Activated CD4-positive, alpha-beta memory T cell treated with anti-CD3 and anti-CD28 coated beads, Interleukin-2, amount 10 ng/mL, durations not matched to agents 7 days and 5 days (primary cell): ENCODE measurements at regions not wholly inside any gene's neighbourhood (a gene's known extent, or its start where the extent isn't known, plus 50 kb on each side); places are given as distances from the start of the nearest gene placed in this dataset.
"Not testable (repeated sequence)": the region's sequence is repeated elsewhere in the genome, so short reads cannot be mapped to it uniquely, and the experiment has no call there.

ENCODE experiments used
- CTCF ChIA-PET: fragments of 350-600 bp; sonication (Branson Sonifier 250); formaldehyde crosslinking; loops from one replicate; lab custom pipeline; 2021; ENCODE audit warnings: antibody characterized with exemption, inconsistent platforms; lab: Charles Lee
- POLR2A ChIA-PET: fragments of 350-600 bp; sonication (Branson Sonifier 250); formaldehyde crosslinking; loops from one replicate; lab custom pipeline; 2021; ENCODE audit warnings: antibody characterized with exemption; lab: Charles Lee
- DNase-seq: peaks from one replicate; pipeline ENCODE4 v3.0.0-alpha.2; 2020
- H3K27ac Mint-ChIP-seq: one replicate; pipeline ENCODE4 v1.8.0; 2021; ENCODE audit warnings: mild to moderate bottlenecking, mixed read lengths
- H3K27me3 Mint-ChIP-seq: one replicate; pipeline ENCODE4 v1.8.0; 2021; ENCODE audit warnings: mixed read lengths
- H3K36me3 Mint-ChIP-seq: one replicate; pipeline ENCODE4 v1.8.0; 2021; ENCODE audit warnings: low read depth, mixed read lengths
- H3K4me1 Mint-ChIP-seq: one replicate; pipeline ENCODE4 v1.8.0; 2021; ENCODE audit warnings: mixed read lengths
- H3K4me3 Mint-ChIP-seq: one replicate; pipeline ENCODE4 v1.8.0; 2021; ENCODE audit warnings: mild to moderate bottlenecking, mixed read lengths
- H3K9me3 Mint-ChIP-seq: one replicate; pipeline ENCODE4 v1.8.0; 2021; ENCODE audit warnings: mixed read lengths

DNA sequence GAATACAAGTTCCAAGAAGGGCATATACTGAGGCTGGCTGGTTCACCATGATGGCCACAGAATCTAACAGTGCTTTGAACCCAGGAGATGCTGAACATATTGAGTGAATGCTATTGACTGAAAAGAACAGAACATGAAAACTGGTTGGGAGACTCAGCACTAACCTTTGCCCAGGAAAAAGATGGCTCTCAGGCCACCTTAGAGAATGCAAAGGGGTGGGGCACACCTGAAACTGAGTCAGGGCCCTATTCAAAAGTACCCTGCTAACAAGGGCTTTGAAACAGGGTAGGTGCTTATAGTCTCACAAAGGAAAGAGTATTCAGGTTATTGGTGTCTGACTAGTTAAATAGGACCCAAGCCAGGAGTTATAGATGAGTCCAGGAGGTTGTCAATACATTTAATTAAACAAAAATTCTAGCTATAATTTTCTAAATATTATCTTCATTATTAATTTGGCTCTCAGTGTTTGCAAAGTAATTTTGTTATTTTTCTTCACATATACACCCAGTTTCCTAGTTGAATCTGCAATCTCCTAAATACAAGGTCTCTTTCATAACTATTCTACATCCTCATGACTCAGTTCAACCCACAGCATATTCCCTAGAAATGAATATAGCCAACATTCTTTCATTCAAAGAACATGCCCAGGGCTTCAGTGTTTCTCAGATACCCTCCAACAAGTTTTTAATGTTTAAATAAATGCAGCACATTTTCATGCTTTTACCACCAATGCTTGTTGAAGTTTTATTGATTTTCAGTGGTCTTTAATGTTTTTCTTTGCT, 144.2 kb upstream of the RAPGEF2 start:
- no peaks in the 10 kb centered on the region for H3K4me1 Mint-ChIP-seq
- ChIA-PET CTCF (no interaction called here), POLR2A (no interaction called here)
- no peak overlapping the region for H3K27ac Mint-ChIP-seq
- H3K9me3 Mint-ChIP-seq: peaks cover 3% of the 10 kb centered on the region
- no peak for DNase-seq
- no peak overlapping the region for H3K4me3 Mint-ChIP-seq
- H3K27me3 Mint-ChIP-seq: peaks cover 9% of the 10 kb centered on the region
- no peaks in the 10 kb centered on the region for H3K36me3 Mint-ChIP-seq

DNA sequence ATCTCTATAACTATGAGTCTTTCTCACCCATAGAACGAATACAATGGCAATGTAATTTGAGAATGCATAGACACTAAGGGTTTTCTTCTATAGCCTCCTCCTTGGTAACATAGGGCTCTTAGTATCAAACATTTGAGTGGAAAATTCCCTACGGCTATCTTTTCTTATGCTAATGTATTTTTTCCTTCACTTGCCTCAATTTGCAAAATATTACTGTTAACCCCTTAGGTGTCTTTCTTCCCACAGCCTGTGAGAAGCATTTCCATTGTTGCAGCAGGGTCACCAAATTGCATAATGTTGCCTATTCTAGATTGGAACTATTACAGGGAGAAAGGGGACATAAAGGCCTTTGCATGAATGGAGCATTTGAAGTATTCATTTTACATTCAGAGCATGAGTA, 140.5 kb upstream of the RAPGEF2 start:
- CTCF ChIA-PET: no interaction called here
- peaks cover 19% of the 10 kb centered on the region for H3K27me3 Mint-ChIP-seq
- no peaks in the 10 kb centered on the region for H3K9me3 Mint-ChIP-seq
- no peak for DNase-seq
- no peak overlapping the region for H3K4me3 Mint-ChIP-seq
- POLR2A ChIA-PET: no interaction called here
- no peak overlapping the region for H3K27ac Mint-ChIP-seq
- no peaks in the 10 kb centered on the region for H3K36me3 Mint-ChIP-seq
- H3K4me1 Mint-ChIP-seq: no peaks in the 10 kb centered on the region

DNA sequence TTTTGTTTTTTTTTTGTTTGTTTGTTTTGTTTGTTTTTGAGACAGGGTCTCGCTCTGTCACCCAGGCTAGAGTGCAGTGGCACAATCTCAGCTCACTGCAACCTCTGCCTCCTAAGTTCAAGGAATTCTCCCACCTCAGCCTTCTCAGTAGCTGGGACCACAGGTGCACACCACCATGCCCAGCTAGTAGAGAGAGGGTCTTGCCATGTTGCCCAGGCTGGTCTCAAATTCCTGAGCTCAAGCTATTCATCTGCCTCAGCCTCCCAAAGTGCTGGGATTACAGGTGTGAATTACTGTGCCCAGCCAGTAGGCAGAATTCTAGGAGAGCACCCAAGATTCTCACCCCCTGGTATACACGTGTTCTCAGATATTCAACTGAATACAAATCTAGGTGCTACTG, 139.6 kb upstream of the RAPGEF2 start:
- H3K4me3 Mint-ChIP-seq, H3K36me3 Mint-ChIP-seq, H3K9me3 Mint-ChIP-seq, H3K4me1 Mint-ChIP-seq, H3K27ac Mint-ChIP-seq, POLR2A ChIA-PET, DNase-seq, CTCF ChIA-PET: not testable (repeated sequence)
- peaks cover 19% of the 10 kb centered on the region for H3K27me3 Mint-ChIP-seq

DNA sequence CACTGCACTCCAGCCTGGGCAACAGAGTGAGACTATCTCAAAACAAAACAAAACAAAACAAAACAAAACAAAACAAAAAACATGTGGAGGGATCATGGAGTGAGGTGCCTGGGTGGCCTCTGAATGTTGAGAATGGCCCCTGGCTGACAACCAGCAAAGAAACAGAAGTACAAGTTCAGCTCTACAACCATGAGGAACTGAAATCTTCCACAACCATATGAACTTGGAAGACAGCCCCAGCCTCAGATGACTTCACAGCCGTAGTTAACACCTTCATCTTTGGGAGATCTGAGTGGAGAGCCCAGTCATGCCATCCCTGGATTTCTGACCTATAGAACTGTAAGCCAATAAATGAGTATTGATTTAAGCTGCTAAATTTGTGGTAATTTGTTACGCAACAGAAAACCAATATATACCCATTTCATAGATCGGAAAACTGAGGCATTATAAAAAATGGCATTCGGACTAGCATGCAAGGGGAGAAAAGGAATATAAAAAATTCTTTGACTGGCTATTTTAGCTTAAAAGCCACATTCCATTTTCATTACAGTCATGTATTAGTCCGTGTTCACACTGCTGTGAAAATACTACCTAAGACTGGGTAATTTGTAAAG, 138.7 kb upstream of the RAPGEF2 start:
- Mint-ChIP-seq H3K4me3 (no peak overlapping the region), H3K9me3 (no peaks in the 10 kb centered on the region), H3K36me3 (no peaks in the 10 kb centered on the region), H3K27ac (no peak overlapping the region), H3K4me1 (no peaks in the 10 kb centered on the region), H3K27me3 (peaks cover 19% of the 10 kb centered on the region)
- ChIA-PET POLR2A (no interaction called here), CTCF (no interaction called here)
- DNase-seq: no peak

DNA sequence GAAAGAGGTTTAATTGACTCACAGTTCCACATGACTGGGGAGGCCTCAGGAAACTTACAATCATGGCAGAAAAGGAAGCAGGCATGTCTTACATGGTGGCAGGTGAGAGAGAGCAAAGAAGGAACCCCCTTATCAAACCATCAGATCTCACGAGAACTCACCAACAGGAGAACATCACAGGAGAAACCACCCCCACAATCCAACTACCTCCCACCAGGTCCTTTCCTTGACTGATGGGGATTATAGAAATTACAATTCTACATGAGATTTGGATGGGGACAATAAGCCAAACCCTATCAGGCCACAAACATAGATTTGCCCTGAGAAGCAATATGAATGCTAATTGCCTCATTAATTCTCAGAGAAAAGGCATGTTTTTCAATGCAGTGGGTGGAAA, 138.2 kb upstream of the RAPGEF2 start:
- POLR2A ChIA-PET: no interaction called here
- no peaks in the 10 kb centered on the region for H3K36me3 Mint-ChIP-seq
- DNase-seq: no peak
- H3K4me1 Mint-ChIP-seq: no peaks in the 10 kb centered on the region
- CTCF ChIA-PET: no interaction called here
- H3K4me3 Mint-ChIP-seq: no peak overlapping the region
- no peaks in the 10 kb centered on the region for H3K9me3 Mint-ChIP-seq
- no peak overlapping the region for H3K27ac Mint-ChIP-seq
- peaks cover 19% of the 10 kb centered on the region for H3K27me3 Mint-ChIP-seq

DNA sequence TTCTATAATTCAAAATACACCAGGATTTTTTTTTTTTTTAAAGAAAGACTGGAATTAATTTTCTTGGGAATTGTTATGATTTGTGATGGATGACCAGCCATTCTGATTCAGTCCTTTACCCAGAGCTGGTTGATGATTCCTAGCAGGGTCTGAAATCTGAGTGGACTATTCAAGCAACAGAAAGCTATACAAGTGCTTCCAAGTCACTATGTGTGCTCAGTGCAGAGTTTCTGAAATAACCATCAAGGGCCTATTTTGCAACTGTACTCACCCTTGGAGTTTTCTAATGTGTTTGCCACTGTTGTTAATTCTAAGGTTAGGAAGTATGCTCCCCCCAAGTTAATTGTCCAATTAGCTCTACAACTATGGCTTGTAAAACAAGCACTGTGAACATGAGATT, 137.7 kb upstream of the RAPGEF2 start:
- CTCF ChIA-PET: no interaction called here
- DNase-seq: no peak
- POLR2A ChIA-PET: no interaction called here
- Mint-ChIP-seq H3K4me1 (no peaks in the 10 kb centered on the region), H3K27ac (no peak overlapping the region), H3K27me3 (peaks cover 18% of the 10 kb centered on the region), H3K36me3 (no peaks in the 10 kb centered on the region), H3K4me3 (no peak overlapping the region), H3K9me3 (no peaks in the 10 kb centered on the region)

DNA sequence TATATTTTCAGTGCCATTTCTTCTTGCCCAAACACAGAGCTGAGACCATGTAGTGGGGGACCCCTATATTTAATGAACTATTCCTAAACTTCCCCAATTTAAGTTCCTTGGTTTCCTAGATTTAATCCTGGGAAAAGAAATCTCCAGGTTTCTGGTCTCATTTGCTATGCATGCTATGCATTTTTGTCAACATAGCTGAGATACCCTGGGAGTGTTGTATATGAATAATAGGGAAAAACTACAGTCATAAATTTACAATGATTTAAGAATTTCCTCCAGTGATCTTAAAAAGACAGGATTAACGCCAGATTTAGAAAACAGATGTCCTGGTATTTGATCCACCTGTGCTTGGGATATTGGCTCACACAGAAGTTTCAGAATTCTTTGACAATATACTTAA, 136.8 kb upstream of the RAPGEF2 start:
- ChIA-PET CTCF (interaction anchor here (1.2 kb wide), 1 partner anchor 108 kb away, joined by 3 read pairs; no protein-coding TSS in a partner anchor), POLR2A (no interaction called here)
- no peak for DNase-seq
- H3K36me3 Mint-ChIP-seq: no peaks in the 10 kb centered on the region
- no peaks in the 10 kb centered on the region for H3K9me3 Mint-ChIP-seq
- no peak overlapping the region for H3K4me3 Mint-ChIP-seq
- H3K4me1 Mint-ChIP-seq: no peaks in the 10 kb centered on the region
- H3K27ac Mint-ChIP-seq: no peak overlapping the region
- peaks cover 13% of the 10 kb centered on the region for H3K27me3 Mint-ChIP-seq

DNA sequence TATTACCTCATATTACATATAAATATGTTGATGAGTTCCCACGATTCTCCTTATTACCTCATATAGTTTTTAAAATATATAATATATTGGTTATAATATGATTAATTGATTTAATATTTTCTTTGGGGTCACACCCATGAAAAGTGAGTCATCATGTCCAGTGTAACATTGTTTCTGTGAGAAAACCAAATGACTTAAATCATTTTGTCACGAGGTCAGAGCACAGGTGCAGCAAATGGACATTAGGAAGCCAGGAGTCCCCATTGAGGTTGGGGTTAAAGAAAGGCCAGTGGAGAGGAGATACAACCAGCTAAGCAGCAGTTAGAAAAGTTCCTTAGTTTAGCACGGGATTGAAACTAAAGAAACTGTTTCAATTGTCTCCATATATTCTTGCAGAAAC, 133.9 kb upstream of the RAPGEF2 start:
- CTCF ChIA-PET: no interaction called here
- DNase-seq: no peak
- Mint-ChIP-seq H3K4me1 (no peaks in the 10 kb centered on the region), H3K36me3 (no peaks in the 10 kb centered on the region), H3K27ac (no peak overlapping the region), H3K9me3 (no peaks in the 10 kb centered on the region), H3K4me3 (no peak overlapping the region), H3K27me3 (peaks cover 10% of the 10 kb centered on the region)
- POLR2A ChIA-PET: no interaction called here

DNA sequence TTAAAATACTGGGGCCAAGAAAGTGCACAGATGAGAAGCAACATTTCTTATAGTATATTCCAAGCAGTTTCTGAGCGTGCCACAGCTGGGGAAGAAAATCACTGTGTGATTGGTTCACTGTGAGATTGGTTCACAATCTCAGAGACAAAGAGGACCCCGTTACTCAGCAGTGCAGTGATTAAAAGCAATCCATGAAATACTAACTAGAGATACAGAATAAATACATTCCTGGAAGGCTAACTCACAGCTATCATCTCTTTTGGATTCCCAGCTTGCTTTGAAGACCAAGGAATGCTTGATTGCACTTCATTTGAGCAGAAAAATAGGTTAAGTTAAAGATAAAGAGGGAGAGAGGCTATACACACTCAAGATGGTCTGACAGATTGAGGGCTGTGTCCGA, 132.1 kb upstream of the RAPGEF2 start:
- H3K9me3 Mint-ChIP-seq: no peaks in the 10 kb centered on the region
- no peaks in the 10 kb centered on the region for H3K36me3 Mint-ChIP-seq
- DNase-seq: no peak
- POLR2A ChIA-PET: interaction anchor here (1.2 kb wide), 1 partner anchor 126 kb away, joined by 3 read pairs; no protein-coding TSS in a partner anchor
- no peak overlapping the region for H3K27ac Mint-ChIP-seq
- CTCF ChIA-PET: no interaction called here
- no peaks in the 10 kb centered on the region for H3K4me1 Mint-ChIP-seq
- H3K27me3 Mint-ChIP-seq: peaks cover 10% of the 10 kb centered on the region
- H3K4me3 Mint-ChIP-seq: no peak overlapping the region

DNA sequence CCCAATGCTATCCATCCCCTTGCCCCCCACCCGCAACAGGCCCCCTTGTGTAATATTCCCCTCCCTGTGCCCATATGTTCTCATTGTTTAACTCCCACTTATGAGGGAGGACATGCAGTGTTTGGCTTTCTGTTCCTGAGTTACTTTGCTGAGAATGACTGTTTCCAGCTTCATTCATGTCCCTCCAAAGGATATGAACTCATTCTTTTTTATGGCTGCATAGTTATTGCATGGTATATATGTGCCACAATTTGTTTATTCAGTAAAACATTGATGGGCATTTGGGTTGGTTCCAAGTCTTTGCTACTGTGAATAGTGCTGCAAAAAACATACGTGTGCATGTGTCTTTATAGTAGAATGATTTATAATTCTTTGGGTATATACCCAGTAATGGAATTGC, 128.4 kb upstream of the RAPGEF2 start:
- H3K4me1 Mint-ChIP-seq, DNase-seq, H3K36me3 Mint-ChIP-seq, POLR2A ChIA-PET, H3K9me3 Mint-ChIP-seq, H3K4me3 Mint-ChIP-seq, H3K27ac Mint-ChIP-seq: not testable (repeated sequence)
- CTCF ChIA-PET: interaction anchor here (0.7 kb wide), 1 partner anchor 62 kb away, joined by 3 read pairs; no protein-coding TSS in a partner anchor
- H3K27me3 Mint-ChIP-seq: peaks cover 13% of the 10 kb centered on the region

DNA sequence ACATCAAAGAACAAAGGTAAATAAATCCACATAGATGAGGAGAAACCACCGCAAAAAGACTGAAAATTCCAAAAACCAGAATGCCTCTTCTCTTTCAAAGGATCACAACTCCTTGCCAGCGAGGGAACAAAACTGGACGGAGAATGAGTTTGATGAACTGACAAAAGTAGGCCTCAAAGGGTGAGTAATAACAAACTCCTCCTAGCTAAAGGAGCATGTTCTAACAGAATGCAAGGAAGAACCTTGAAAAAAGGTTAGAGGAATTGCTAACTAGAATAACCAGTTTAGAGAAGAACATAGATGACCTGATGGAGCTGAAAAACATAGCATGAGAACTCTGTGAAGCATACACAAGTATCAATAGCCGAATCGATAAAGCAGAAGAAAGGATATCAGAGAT, 122.2 kb upstream of the RAPGEF2 start:
- H3K4me3 Mint-ChIP-seq, H3K27ac Mint-ChIP-seq, POLR2A ChIA-PET, DNase-seq, CTCF ChIA-PET, H3K36me3 Mint-ChIP-seq, H3K4me1 Mint-ChIP-seq, H3K9me3 Mint-ChIP-seq: not testable (repeated sequence)
- H3K27me3 Mint-ChIP-seq: peaks cover 26% of the 10 kb centered on the region

DNA sequence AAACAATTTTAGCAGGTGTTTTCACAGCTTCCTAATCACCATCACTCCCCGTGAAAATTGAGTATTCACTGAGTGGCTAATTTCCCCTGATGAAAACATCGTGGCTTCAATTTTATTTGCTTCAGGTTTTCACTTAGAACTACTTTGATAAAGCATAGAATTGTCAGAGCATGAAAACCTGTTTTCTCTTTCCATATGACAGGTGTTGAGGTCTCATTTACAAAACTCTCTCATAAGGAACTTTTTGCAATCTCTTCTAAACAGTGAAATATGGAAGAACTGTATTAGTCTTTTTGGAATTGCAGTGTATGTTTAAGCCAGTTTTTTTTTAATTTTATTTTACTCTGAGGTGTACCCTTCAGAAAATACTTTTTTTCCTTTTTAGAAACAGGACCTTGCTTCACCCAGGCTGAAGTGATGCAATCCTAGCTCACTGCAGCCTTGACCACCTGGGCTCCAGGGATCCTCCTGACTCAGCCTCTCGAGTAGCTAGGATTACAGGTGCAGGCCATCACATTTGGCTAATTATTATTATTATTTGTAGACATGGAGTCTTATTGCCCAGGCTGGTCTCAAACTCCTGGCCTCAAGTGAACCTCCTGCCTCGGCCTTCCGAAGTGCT, 111.2 kb upstream of the RAPGEF2 start:
- Mint-ChIP-seq H3K9me3 (no peaks in the 10 kb centered on the region), H3K4me1 (no peaks in the 10 kb centered on the region), H3K36me3 (no peaks in the 10 kb centered on the region), H3K27ac (no peak overlapping the region), H3K27me3 (peaks cover 19% of the 10 kb centered on the region), H3K4me3 (no peak overlapping the region)
- CTCF ChIA-PET: interaction anchor here (1.0 kb wide), 1 partner anchor 140 kb away, joined by 3 read pairs; no protein-coding TSS in a partner anchor
- POLR2A ChIA-PET: no interaction called here
- no peak for DNase-seq

DNA sequence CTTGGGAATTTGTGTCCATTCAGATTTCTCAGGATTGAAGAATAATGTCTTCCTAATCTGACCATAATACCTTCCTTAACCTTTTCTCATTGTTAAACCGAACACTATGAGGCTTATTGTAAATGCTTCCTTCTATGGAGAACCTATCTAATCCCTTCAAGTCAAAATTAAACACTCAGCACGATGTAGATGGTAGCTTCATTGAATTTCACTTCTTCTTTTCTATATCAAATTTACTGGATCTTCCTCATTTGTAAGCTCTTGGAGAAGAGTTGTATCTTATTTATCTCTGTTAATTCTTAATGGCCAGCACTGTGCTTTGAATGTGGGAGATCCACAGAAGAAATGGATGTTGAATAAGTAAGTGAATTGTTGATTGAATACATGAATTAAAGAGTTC, 109.0 kb upstream of the RAPGEF2 start:
- Mint-ChIP-seq H3K4me1 (no peaks in the 10 kb centered on the region), H3K4me3 (no peak overlapping the region), H3K27ac (no peak overlapping the region), H3K27me3 (peaks cover 12% of the 10 kb centered on the region), H3K9me3 (no peaks in the 10 kb centered on the region), H3K36me3 (no peaks in the 10 kb centered on the region)
- CTCF ChIA-PET: no interaction called here
- DNase-seq: no peak
- POLR2A ChIA-PET: no interaction called here
